NB4 (cell line): ENCODE measurements at regions not wholly inside any gene's neighbourhood (a gene's known extent, or its start where the extent isn't known, plus 50 kb on each side); places are given as distances from the start of the nearest gene placed in this dataset.

Experiments used
- MYC ChIP-seq: IDR thresholded peaks from 2 replicates; pipeline ENCODE4 v1.6.1; 2011; ENCODE audit warnings: low read depth, low read length
- POLR2A ChIP-seq: IDR thresholded peaks from 2 replicates; pipeline ENCODE4 v1.6.1; 2011; ENCODE audit warnings: mild to moderate bottlenecking; ENCODE audit not compliant: insufficient read length; ENCODE audit errors: extremely low read depth
- TF ChIP-seq, protein P1 (sequence below): IDR thresholded peaks from one replicate; pipeline ENCODE4 v1.5.1; 2012; ENCODE audit warnings: low read depth, low read length
- TF ChIP-seq, protein P2 (sequence below): IDR thresholded peaks from 2 replicates; pipeline ENCODE4 v1.6.1; 2011; ENCODE audit warnings: low read depth, low read length

DNA sequence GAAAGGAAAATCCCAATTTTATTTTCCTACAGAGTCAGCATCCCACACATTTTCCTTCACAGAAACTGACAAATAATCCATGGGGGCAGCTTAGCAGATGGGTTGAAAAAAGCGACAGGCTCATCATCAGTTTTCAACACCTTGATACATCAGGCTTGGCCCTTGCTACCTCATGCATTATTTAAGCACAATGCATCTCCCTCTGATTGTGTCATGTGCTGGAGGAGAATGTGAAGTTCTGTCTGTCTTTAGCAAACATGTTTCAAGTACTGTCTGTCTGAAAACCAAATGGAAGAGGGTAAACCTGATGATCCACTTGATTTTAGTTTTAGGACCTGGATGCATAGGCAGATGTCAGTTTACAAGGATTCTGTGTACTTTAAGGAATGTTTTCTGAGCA lies 128.6 kb upstream of the ADAMTS9 start:
- TF ChIP-seq MYC (no peak), POLR2A (no peak)
- TF ChIP-seq, protein P1, sequence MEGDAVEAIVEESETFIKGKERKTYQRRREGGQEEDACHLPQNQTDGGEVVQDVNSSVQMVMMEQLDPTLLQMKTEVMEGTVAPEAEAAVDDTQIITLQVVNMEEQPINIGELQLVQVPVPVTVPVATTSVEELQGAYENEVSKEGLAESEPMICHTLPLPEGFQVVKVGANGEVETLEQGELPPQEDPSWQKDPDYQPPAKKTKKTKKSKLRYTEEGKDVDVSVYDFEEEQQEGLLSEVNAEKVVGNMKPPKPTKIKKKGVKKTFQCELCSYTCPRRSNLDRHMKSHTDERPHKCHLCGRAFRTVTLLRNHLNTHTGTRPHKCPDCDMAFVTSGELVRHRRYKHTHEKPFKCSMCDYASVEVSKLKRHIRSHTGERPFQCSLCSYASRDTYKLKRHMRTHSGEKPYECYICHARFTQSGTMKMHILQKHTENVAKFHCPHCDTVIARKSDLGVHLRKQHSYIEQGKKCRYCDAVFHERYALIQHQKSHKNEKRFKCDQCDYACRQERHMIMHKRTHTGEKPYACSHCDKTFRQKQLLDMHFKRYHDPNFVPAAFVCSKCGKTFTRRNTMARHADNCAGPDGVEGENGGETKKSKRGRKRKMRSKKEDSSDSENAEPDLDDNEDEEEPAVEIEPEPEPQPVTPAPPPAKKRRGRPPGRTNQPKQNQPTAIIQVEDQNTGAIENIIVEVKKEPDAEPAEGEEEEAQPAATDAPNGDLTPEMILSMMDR, result no peak
- TF ChIP-seq, protein P2, sequence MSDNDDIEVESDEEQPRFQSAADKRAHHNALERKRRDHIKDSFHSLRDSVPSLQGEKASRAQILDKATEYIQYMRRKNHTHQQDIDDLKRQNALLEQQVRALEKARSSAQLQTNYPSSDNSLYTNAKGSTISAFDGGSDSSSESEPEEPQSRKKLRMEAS, result no peak
